Osteoblast (primary cell): ENCODE measurements at regions not wholly inside any gene's neighbourhood (a gene's known extent, or its start where the extent isn't known, plus 50 kb on each side); places are given as distances from the start of the nearest gene placed in this dataset.

Source experiments
- DNase-seq: peaks from one replicate; pipeline ENCODE4 v3.0.0; 2011; ENCODE audit warnings: low spot score, mixed read lengths; ENCODE audit not compliant: insufficient read length; ENCODE audit errors: missing footprints
- H2AFZ ChIP-seq: 2 replicates; pipeline ENCODE4 v1.6.0; 2011; ENCODE audit warnings: mild to moderate bottlenecking, low read length
- H3K27ac ChIP-seq: 2 replicates; pipeline ENCODE4 v1.5.1; 2011; ENCODE audit warnings: mild to moderate bottlenecking, low read depth, low read length, moderate library complexity
- H3K27me3 ChIP-seq: 2 replicates; pipeline ENCODE4 v1.6.0; 2012; ENCODE audit warnings: mild to moderate bottlenecking, control low read depth, inconsistent platforms, low read length, moderate library complexity; ENCODE audit not compliant: insufficient read depth
- H3K36me3 ChIP-seq: 2 replicates; pipeline ENCODE4 v1.5.1; 2011; ENCODE audit warnings: mild to moderate bottlenecking, low read length, control low read depth, moderate library complexity; ENCODE audit not compliant: insufficient read depth
- H3K4me1 ChIP-seq: 2 replicates; pipeline ENCODE4 v1.5.1; 2011; ENCODE audit warnings: mild to moderate bottlenecking, low read length, control low read depth, moderate library complexity; ENCODE audit not compliant: insufficient read depth
- H3K4me2 ChIP-seq: 2 replicates; pipeline ENCODE4 v1.6.0; 2011; ENCODE audit warnings: mild to moderate bottlenecking, low read length; ENCODE audit not compliant: insufficient read depth
- H3K4me3 ChIP-seq: fragments of 200-600 bp; sonication (generic); 3 replicates; pipeline ENCODE4 v1.5.1; 2012; ENCODE audit warnings: mild to moderate bottlenecking, low read length, inconsistent platforms; ENCODE audit not compliant: insufficient read depth
- H3K79me2 ChIP-seq: 2 replicates; pipeline ENCODE4 v1.6.0; 2012; ENCODE audit warnings: mild to moderate bottlenecking, low read length, control low read depth, inconsistent platforms; ENCODE audit not compliant: insufficient read depth
- H3K9me3 ChIP-seq: 2 replicates; pipeline ENCODE4 v1.5.1; 2011; ENCODE audit warnings: low read depth, low read length, control low read depth
- H4K20me1 ChIP-seq: 2 replicates; pipeline ENCODE4 v1.6.0; 2012; ENCODE audit warnings: mild to moderate bottlenecking, low read length, control low read depth; ENCODE audit not compliant: insufficient read depth
- TF ChIP-seq, protein P1 (sequence below): IDR thresholded peaks from 2 replicates; pipeline ENCODE4 v1.5.1; 2011; ENCODE audit warnings: mild to moderate bottlenecking, low read depth, low read length, moderate library complexity; ENCODE audit errors: extremely low read depth

DNA sequence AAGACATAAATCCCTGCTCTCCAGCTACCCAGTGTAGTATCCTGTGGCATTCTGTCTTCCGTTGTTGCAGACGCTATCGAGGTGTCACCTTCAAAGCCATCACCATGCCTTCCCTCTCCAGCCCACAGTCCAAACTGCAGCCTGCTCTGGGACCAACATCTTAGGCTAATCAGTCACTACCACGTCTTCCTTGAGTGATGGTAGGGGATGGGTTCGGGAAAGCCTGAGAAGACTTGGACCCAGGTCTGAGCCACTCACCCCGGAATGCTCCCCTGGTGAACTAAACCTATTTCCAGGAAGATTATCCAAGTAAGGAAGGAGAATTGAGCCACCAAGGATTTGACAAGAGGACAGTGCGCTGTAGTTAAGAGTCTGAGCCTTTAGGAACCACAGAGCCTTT is 52.9 kb upstream of the IRX1 start:
- Histone ChIP-seq H3K79me2 (no peaks in the 10 kb centered on the region), H3K27ac (no peak overlapping the region), H3K27me3 (no peaks in the 10 kb centered on the region), H2AFZ (no peak overlapping the region), H3K4me3 (no peak overlapping the region), H4K20me1 (no peaks in the 10 kb centered on the region), H3K36me3 (no peaks in the 10 kb centered on the region), H3K9me3 (peaks cover 10% of the 10 kb centered on the region), H3K4me2 (no peak overlapping the region), H3K4me1 (no peaks in the 10 kb centered on the region)
- TF ChIP-seq, protein P1, sequence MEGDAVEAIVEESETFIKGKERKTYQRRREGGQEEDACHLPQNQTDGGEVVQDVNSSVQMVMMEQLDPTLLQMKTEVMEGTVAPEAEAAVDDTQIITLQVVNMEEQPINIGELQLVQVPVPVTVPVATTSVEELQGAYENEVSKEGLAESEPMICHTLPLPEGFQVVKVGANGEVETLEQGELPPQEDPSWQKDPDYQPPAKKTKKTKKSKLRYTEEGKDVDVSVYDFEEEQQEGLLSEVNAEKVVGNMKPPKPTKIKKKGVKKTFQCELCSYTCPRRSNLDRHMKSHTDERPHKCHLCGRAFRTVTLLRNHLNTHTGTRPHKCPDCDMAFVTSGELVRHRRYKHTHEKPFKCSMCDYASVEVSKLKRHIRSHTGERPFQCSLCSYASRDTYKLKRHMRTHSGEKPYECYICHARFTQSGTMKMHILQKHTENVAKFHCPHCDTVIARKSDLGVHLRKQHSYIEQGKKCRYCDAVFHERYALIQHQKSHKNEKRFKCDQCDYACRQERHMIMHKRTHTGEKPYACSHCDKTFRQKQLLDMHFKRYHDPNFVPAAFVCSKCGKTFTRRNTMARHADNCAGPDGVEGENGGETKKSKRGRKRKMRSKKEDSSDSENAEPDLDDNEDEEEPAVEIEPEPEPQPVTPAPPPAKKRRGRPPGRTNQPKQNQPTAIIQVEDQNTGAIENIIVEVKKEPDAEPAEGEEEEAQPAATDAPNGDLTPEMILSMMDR = no peak
- no peak for DNase-seq

DNA sequence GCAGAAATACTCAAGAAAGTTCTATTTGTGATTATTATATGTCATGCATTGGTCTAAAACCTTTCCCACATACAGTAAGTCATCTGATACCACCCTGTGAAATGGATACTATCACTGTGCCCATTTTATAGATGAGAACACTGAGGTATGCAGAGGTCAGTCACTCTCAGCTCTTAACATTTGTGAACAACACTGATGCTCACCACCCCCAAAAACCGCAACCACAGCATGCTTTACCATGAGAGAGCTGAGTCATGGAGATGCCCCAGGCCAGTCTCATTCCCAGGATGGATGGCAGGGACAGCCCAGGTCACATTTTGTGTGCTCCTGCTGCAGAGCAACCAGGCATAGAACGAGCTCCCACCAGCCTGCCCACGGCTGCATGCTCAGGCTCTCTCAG is 53.5 kb upstream of the IRX1 start:
- Histone ChIP-seq H3K79me2 (no peaks in the 10 kb centered on the region), H3K27me3 (no peaks in the 10 kb centered on the region)
- no peak for DNase-seq

DNA sequence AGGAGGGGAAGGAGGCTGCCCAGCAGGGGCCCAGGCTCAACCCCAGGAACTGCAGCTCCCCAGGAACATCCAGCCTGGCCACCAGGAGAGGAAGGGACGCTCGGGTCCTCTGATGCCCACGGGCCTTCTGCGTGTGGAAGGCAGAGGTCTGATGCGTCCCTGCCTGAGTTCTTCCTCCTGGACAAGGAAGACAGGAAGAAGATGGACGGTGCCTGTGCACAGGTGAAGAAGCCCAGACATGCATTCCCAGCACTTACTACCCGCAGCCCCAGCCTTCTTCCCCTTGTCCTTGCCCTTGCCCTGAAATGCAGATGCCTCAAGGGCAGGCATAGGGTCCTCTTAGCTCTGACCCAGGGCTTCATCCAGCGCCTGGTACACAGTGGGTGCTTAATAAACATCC is 56.7 kb upstream of the IRX1 start:
- Histone ChIP-seq H3K4me1 (no peaks in the 10 kb centered on the region), H3K9me3 (peaks cover 4% of the 10 kb centered on the region), H3K79me2 (no peaks in the 10 kb centered on the region), H2AFZ (no peak overlapping the region), H4K20me1 (no peaks in the 10 kb centered on the region), H3K36me3 (no peaks in the 10 kb centered on the region), H3K27ac (no peak overlapping the region), H3K4me3 (no peak overlapping the region), H3K4me2 (no peak overlapping the region), H3K27me3 (no peaks in the 10 kb centered on the region)
- TF ChIP-seq, protein P1 = no peak
- no peak for DNase-seq

More for the DNA sequence above, 53.5 kb upstream of the IRX1 start:
- Histone ChIP-seq H3K4me2 (no peak overlapping the region), H3K9me3 (peaks cover 10% of the 10 kb centered on the region), H3K4me3 (no peak overlapping the region), H2AFZ (no peak overlapping the region), H4K20me1 (no peaks in the 10 kb centered on the region), H3K4me1 (no peaks in the 10 kb centered on the region), H3K27ac (no peak overlapping the region), H3K36me3 (no peaks in the 10 kb centered on the region)
- TF ChIP-seq, protein P1 = no peak

DNA sequence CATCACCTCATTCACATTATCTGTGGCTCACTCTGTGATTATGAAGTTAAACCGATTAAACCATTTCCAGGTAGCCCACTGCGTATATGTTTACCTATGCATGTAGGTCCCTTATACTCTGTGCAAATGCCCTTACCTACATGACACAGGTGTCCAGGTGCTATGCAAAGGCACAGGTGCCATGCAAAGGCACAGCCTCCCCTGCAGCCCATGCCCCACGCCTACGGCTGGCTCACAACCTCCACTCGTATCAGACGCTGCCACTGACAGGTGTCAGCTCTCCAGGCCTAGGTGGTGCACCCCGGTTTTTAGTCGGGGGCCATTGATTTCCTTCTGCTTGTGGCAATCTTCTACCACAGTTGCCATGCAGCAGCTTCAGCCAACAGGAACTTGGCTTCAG is 57.7 kb upstream of the IRX1 start:
- peaks cover 1% of the 10 kb centered on the region for H3K9me3 ChIP-seq
- no peak overlapping the region for H3K4me2 ChIP-seq
- no peaks in the 10 kb centered on the region for H4K20me1 ChIP-seq
- H3K79me2 ChIP-seq = no peaks in the 10 kb centered on the region
- no peak overlapping the region for H3K4me3 ChIP-seq
- no peaks in the 10 kb centered on the region for H3K27me3 ChIP-seq
- H3K4me1 ChIP-seq = no peaks in the 10 kb centered on the region
- no peak overlapping the region for H3K27ac ChIP-seq
- no peaks in the 10 kb centered on the region for H3K36me3 ChIP-seq
- H2AFZ ChIP-seq = no peak overlapping the region
- DNase-seq = no peak
- TF ChIP-seq, protein P1 = no peak
